Dermis microvascular lymphatic vessel endothelial cell (primary cell): ENCODE measurements at regions not wholly inside any gene's neighbourhood (a gene's known extent, or its start where the extent isn't known, plus 50 kb on each side); places are given as distances from the start of the nearest gene placed in this dataset.

ENCODE experiments used
- DNase-seq, 2 donors: peaks; one replicate each; pipeline versions ENCODE4 v3.0.0 to v3.0.0-alpha.2; 2010; ENCODE audit warnings: low read depth in 2 of 2

GRCh38 chr5:82364497-82364896 is 86.3 kb upstream of the RPS23 start:
- peak in 1 of 2 donors; percentile 84 for DNase-seq

GRCh38 chr5:82363524-82363923 is 85.4 kb upstream of the RPS23 start:
- DNase-seq = peak; percentile 51 to 73

GRCh38 chr5:82362636-82363035 is 84.5 kb upstream of the RPS23 start:
- peak in 1 of 2 donors; percentile 30 for DNase-seq

GRCh38 chr5:82360022-82360421 is 81.9 kb upstream of the RPS23 start:
- no peak for DNase-seq

- DNase-seq = no peak
Observed at GRCh38 chr5:82359272-82359671, 81.1 kb upstream of the RPS23 start.

- no peak for DNase-seq
Observed at GRCh38 chr5:82358457-82358856, 80.3 kb upstream of the RPS23 start.

- peak; percentile 88 to 95 for DNase-seq
Observed at GRCh38 chr5:82356808-82357671, 78.9 kb upstream of the RPS23 start.

- DNase-seq = peak; percentile 27 to 51
Observed at GRCh38 chr5:82356021-82356420, 77.9 kb upstream of the RPS23 start.

- no peak for DNase-seq
Observed at GRCh38 chr5:82355496-82355895, 77.3 kb upstream of the RPS23 start.

- DNase-seq = no peak
Observed at GRCh38 chr5:82355053-82355452, 76.9 kb upstream of the RPS23 start.

GRCh38 chr5:82354543-82354942 is 76.4 kb upstream of the RPS23 start:
- no peak for DNase-seq

GRCh38 chr5:82353522-82353921 is 75.4 kb upstream of the RPS23 start:
- DNase-seq = no peak

GRCh38 chr5:82352146-82352791 is 74.1 kb upstream of the RPS23 start:
- DNase-seq = peak in 1 of 2 donors; percentile 52

GRCh38 chr5:82351754-82352145 is 73.6 kb upstream of the RPS23 start:
- DNase-seq = peak; percentile 81 to 84

GRCh38 chr5:82351297-82351696 is 73.1 kb upstream of the RPS23 start:
- no peak for DNase-seq

GRCh38 chr5:82349652-82350051 is 71.5 kb upstream of the RPS23 start:
- peak in 1 of 2 donors; percentile 33 for DNase-seq

- no peak for DNase-seq
Observed at GRCh38 chr5:82348784-82349425, 70.8 kb upstream of the RPS23 start.

- DNase-seq = no peak
Observed at GRCh38 chr5:82347201-82347865, 69.2 kb upstream of the RPS23 start.

GRCh38 chr5:82346399-82347165 is 68.4 kb upstream of the RPS23 start:
- DNase-seq = no peak

- no peak for DNase-seq
Observed at GRCh38 chr5:82345108-82345507, 67.0 kb upstream of the RPS23 start.

- DNase-seq = no peak
Observed at GRCh38 chr5:82341325-82341724, 63.2 kb upstream of the RPS23 start.
